A673 (cell line): ENCODE measurements at regions not wholly inside any gene's neighbourhood (a gene's known extent, or its start where the extent isn't known, plus 50 kb on each side); places are given as distances from the start of the nearest gene placed in this dataset.
"Not testable (repeated sequence)": the region's sequence is repeated elsewhere in the genome, so short reads cannot be mapped to it uniquely, and the experiment has no call there.

Experiments used
- EZH2 ChIP-seq: fragments of 200-600 bp; sonication (generic); IDR thresholded peaks from 2 replicates; pipeline ENCODE4 v1.6.1; 2017; ENCODE audit warnings: borderline replicate concordance, low read depth, mild to moderate bottlenecking, mixed read lengths, antibody characterized with exemption, low read length; ENCODE audit not compliant: poor library complexity, severe bottlenecking
- TF ChIP-seq, protein P1 (sequence below): fragments of 300-800, 200-600 bp; sonication (generic); conservative IDR thresholded peaks from 2 replicates; pipeline ENCODE4 v1.5.1; 2017; ENCODE audit warnings: low read depth, mild to moderate bottlenecking, antibody characterized with exemption, low read length, moderate library complexity, mixed read lengths

DNA sequence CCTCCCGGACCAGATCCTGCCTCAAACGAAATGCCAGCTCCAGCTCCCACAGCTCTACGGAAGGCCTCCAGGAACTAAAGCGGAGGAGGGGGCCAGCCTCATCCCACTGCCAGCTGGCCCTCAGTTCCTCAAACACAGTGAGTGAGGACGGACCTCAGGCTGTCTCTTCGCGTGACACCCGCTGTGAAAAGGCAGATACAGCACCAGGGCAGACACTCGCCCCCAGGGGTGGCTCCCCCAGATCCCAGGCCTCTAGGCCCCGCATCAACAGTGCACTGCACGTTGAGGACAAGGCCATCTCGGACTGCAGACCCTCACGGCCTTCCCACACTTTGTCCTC is 149.9 kb upstream of the C1QTNF3 start:
- not testable (repeated sequence) for TF ChIP-seq EZH2
- TF ChIP-seq, protein P1, sequence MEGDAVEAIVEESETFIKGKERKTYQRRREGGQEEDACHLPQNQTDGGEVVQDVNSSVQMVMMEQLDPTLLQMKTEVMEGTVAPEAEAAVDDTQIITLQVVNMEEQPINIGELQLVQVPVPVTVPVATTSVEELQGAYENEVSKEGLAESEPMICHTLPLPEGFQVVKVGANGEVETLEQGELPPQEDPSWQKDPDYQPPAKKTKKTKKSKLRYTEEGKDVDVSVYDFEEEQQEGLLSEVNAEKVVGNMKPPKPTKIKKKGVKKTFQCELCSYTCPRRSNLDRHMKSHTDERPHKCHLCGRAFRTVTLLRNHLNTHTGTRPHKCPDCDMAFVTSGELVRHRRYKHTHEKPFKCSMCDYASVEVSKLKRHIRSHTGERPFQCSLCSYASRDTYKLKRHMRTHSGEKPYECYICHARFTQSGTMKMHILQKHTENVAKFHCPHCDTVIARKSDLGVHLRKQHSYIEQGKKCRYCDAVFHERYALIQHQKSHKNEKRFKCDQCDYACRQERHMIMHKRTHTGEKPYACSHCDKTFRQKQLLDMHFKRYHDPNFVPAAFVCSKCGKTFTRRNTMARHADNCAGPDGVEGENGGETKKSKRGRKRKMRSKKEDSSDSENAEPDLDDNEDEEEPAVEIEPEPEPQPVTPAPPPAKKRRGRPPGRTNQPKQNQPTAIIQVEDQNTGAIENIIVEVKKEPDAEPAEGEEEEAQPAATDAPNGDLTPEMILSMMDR = not testable (repeated sequence)
